ENCODE measurements at regions not wholly inside any gene's neighbourhood (a gene's known extent, or its start where the extent isn't known, plus 50 kb on each side); places are given as distances from the start of the nearest gene placed in this dataset.
A peak's percentile ranks its signal among the peaks of the same experiment; 100 is the strongest.

GRCh38 chr9:115629879-115630840, 512.2 kb upstream of the TNC start:
- no peak for DNase-seq

GRCh38 chr9:115632391-115632790, 514.4 kb upstream of the TNC start:
- DNase-seq: no peak

GRCh38 chr9:115633104-115633503, 515.1 kb upstream of the TNC start:
- no peak for DNase-seq

- DNase-seq: no peak
Observed at GRCh38 chr9:115635680-115636383, 517.8 kb upstream of the PAPPA start.

- DNase-seq: peak; percentile 68
Observed at GRCh38 chr9:115636596-115636995, 517.0 kb upstream of the PAPPA start.

GRCh38 chr9:115637661-115638060, 515.9 kb upstream of the PAPPA start:
- no peak for DNase-seq

- DNase-seq: no peak
Observed at GRCh38 chr9:115640887-115641286, 512.7 kb upstream of the PAPPA start.

- no peak for DNase-seq
Observed at GRCh38 chr9:115642285-115642684, 511.3 kb upstream of the PAPPA start.

- DNase-seq: no peak
Observed at GRCh38 chr9:115643948-115644727, 509.5 kb upstream of the PAPPA start.

- no peak for DNase-seq
Observed at GRCh38 chr9:115649991-115650472, 503.6 kb upstream of the PAPPA start.

GRCh38 chr9:115650768-115651167, 502.8 kb upstream of the PAPPA start:
- DNase-seq: no peak

- DNase-seq: no peak
Observed at GRCh38 chr9:115651461-115651860, 502.1 kb upstream of the PAPPA start.

GRCh38 chr9:115653171-115653606, 500.4 kb upstream of the PAPPA start:
- peak; percentile 34 for DNase-seq

GRCh38 chr9:115657695-115658094, 495.9 kb upstream of the PAPPA start:
- DNase-seq: no peak

GRCh38 chr9:115665519-115665918, 488.1 kb upstream of the PAPPA start:
- no peak for DNase-seq

- DNase-seq: no peak
Observed at GRCh38 chr9:115668521-115668920, 485.1 kb upstream of the PAPPA start.

- DNase-seq: no peak
Observed at GRCh38 chr9:115671236-115671962, 482.2 kb upstream of the PAPPA start.

- no peak for DNase-seq
Observed at GRCh38 chr9:115671963-115672305, 481.7 kb upstream of the PAPPA start.

- no peak for DNase-seq
Observed at GRCh38 chr9:115672477-115673316, 480.9 kb upstream of the PAPPA start.

- DNase-seq: no peak
Observed at GRCh38 chr9:115673599-115673998, 480.0 kb upstream of the PAPPA start.

- DNase-seq: no peak
Observed at GRCh38 chr9:115674091-115674490, 479.5 kb upstream of the PAPPA start.
